ENCODE measurements at regions not wholly inside any gene's neighbourhood (a gene's known extent, or its start where the extent isn't known, plus 50 kb on each side); places are given as distances from the start of the nearest gene placed in this dataset.

GRCh38 chr22:34904486-34904885 lies 161.5 kb upstream of the ISX start:
- Histone ChIP-seq H3K27ac (no peak overlapping the region), H3K4me1 (replicated peaks in 1 of 2) (no peaks in the 10 kb centered on the region), H3K4me3 (no peak overlapping the region)
- ATAC-seq (replicated peaks in 6 of 8) = no peak
- in situ Hi-C loops (cut with MboI; ENCODE audit: low pct_unique_long_range_greater_than_20kb in 2 of 9, low sequenced_read_pairs in 9 of 9, unreplicated experiment in 9 of 9) = no loop called here
- WGBS, 10 experiments = 0 to 100% (median 48%) methylated on average over 1 of the region's 1 CpG; no CpG with 5 or more reads in 4 of the 10 experiments

- ATAC-seq (replicated peaks in 6 of 8) = no peak
- WGBS, 10 experiments = 57 to 100% (median 80%) methylated on average over 1 to 2 of the region's 3 CpGs; no CpG with 5 or more reads in 4 of the 10 experiments
- no peak overlapping the region for H3K27ac ChIP-seq
- in situ Hi-C loops (cut with MboI; ENCODE audit: low pct_unique_long_range_greater_than_20kb in 2 of 9, low sequenced_read_pairs in 9 of 9, unreplicated experiment in 9 of 9) = no loop called here
- no peak overlapping the region for H3K4me3 ChIP-seq
- no peaks in the 10 kb centered on the region for H3K4me1 ChIP-seq (replicated peaks in 1 of 2)
These were observed 152.1 kb upstream of the ISX start for GRCh38 chr22:34913826-34914225.

GRCh38 chr22:34914846-34915245 lies 151.1 kb upstream of the ISX start:
- Histone ChIP-seq H3K27ac (no peak overlapping the region), H3K4me3 (no peak overlapping the region), H3K4me1 (replicated peaks in 1 of 2) (no peaks in the 10 kb centered on the region)
- in situ Hi-C loops (cut with MboI; ENCODE audit: low pct_unique_long_range_greater_than_20kb in 2 of 9, low sequenced_read_pairs in 9 of 9, unreplicated experiment in 9 of 9) = no loop called here
- ATAC-seq (replicated peaks in 6 of 8) = no peak
- WGBS, 10 experiments = 0 to 100% (median 89%) methylated on average over 1 to 3 of the region's 3 CpGs; no CpG with 5 or more reads in 3 of the 10 experiments

GRCh38 chr22:34917239-34917638 lies 148.7 kb upstream of the ISX start:
- no peak for ATAC-seq (replicated peaks in 6 of 8)
- no peaks in the 10 kb centered on the region for H3K4me1 ChIP-seq (replicated peaks in 1 of 2)
- no peak overlapping the region for H3K4me3 ChIP-seq
- in situ Hi-C loops (cut with MboI; ENCODE audit: low pct_unique_long_range_greater_than_20kb in 2 of 9, low sequenced_read_pairs in 9 of 9, unreplicated experiment in 9 of 9) = no loop called here
- H3K27ac ChIP-seq = no peak overlapping the region
- 0 to 100% (median 76%) methylated on average over 1 to 5 of the region's 5 CpGs; no CpG with 5 or more reads in 2 of the 10 experiments for WGBS, 10 experiments

- Histone ChIP-seq H3K4me1 (replicated peaks in 1 of 2) (peaks cover 6 to 7% of the 10 kb centered on the region in 2 donors), H3K27ac (no peak overlapping the region), H3K4me3 (no peak overlapping the region)
- ATAC-seq (replicated peaks in 6 of 8) = no peak
- 0 to 92% (median 76%) methylated on average over 2 to 4 of the region's 4 CpGs for WGBS, 10 experiments
- in situ Hi-C loops (cut with MboI; ENCODE audit: low pct_unique_long_range_greater_than_20kb in 2 of 9, low sequenced_read_pairs in 9 of 9, unreplicated experiment in 9 of 9) = no loop called here
These were observed 134.9 kb upstream of the ISX start for GRCh38 chr22:34931026-34931425.

GRCh38 chr22:34934261-34934660 lies 131.7 kb upstream of the ISX start:
- in situ Hi-C loops (cut with MboI; ENCODE audit: low pct_unique_long_range_greater_than_20kb in 2 of 9, low sequenced_read_pairs in 9 of 9, unreplicated experiment in 9 of 9) = no loop called here
- Histone ChIP-seq H3K27ac (no peak overlapping the region), H3K4me3 (no peak overlapping the region), H3K4me1 (replicated peaks in 1 of 2) (peaks cover 6 to 7% of the 10 kb centered on the region in 2 donors)
- WGBS, 10 experiments = 10 to 85% (median 53%) methylated on average over 2 to 5 of the region's 5 CpGs; no CpG with 5 or more reads in 2 of the 10 experiments
- ATAC-seq (replicated peaks in 6 of 8) = peak in 2 of 8 experiments; percentile 15 to 29

GRCh38 chr22:34943830-34944229 lies 122.1 kb upstream of the ISX start:
- WGBS, 10 experiments = 0 to 81% methylated on average over 1 to 2 of the region's 2 CpGs; no CpG with 5 or more reads in 8 of the 10 experiments

GRCh38 chr22:34946339-34946985 lies 119.5 kb upstream of the ISX start:
- in situ Hi-C loops (cut with MboI; ENCODE audit: low pct_unique_long_range_greater_than_20kb in 2 of 9, low sequenced_read_pairs in 9 of 9, unreplicated experiment in 9 of 9) = no loop called here
- 0 to 93% (median 77%) methylated on average over 1 to 5 of the region's 5 CpGs; no CpG with 5 or more reads in 4 of the 10 experiments for WGBS, 10 experiments
- no peak overlapping the region for H3K4me3 ChIP-seq
- H3K4me1 ChIP-seq (replicated peaks in 1 of 2) = peaks cover 5 to 13% of the 10 kb centered on the region in 2 donors
- no peak overlapping the region for H3K27ac ChIP-seq
- ATAC-seq (replicated peaks in 6 of 8) = no peak

More at GRCh38 chr22:34943830-34944229, 122.1 kb upstream of the ISX start:
- no peaks in the 10 kb centered on the region for H3K4me1 ChIP-seq (replicated peaks in 1 of 2)
- no peak overlapping the region for H3K4me3 ChIP-seq
- in situ Hi-C loops (cut with MboI; ENCODE audit: low pct_unique_long_range_greater_than_20kb in 2 of 9, low sequenced_read_pairs in 9 of 9, unreplicated experiment in 9 of 9) = no loop called here
- no peak overlapping the region for H3K27ac ChIP-seq
- ATAC-seq (replicated peaks in 6 of 8) = no peak

- H3K4me3 ChIP-seq = no peak overlapping the region
- no peak overlapping the region for H3K27ac ChIP-seq
- WGBS, 10 experiments = 0 to 46% (median 12%) methylated on average over 1 to 4 of the region's 4 CpGs; no CpG with 5 or more reads in 2 of the 10 experiments
- H3K4me1 ChIP-seq (replicated peaks in 1 of 2) = peaks cover 5 to 13% of the 10 kb centered on the region in 2 donors
- ATAC-seq (replicated peaks in 6 of 8) = peak; percentile 31 to 96 (median 79)
- in situ Hi-C loops (cut with MboI; ENCODE audit: low pct_unique_long_range_greater_than_20kb in 2 of 9, low sequenced_read_pairs in 9 of 9, unreplicated experiment in 9 of 9) = no loop called here
These were observed 115.5 kb upstream of the ISX start for GRCh38 chr22:34950489-34950888.

- 13 to 100% (median 76%) methylated on average over 1 to 3 of the region's 3 CpGs; no CpG with 5 or more reads in 2 of the 10 experiments for WGBS, 10 experiments
- Histone ChIP-seq H3K27ac (no peak overlapping the region), H3K4me3 (no peak overlapping the region), H3K4me1 (replicated peaks in 1 of 2) (peaks cover 5 to 13% of the 10 kb centered on the region in 2 donors)
- no peak for ATAC-seq (replicated peaks in 6 of 8)
- in situ Hi-C loops (cut with MboI; ENCODE audit: low pct_unique_long_range_greater_than_20kb in 2 of 9, low sequenced_read_pairs in 9 of 9, unreplicated experiment in 9 of 9) = no loop called here
These were observed 114.7 kb upstream of the ISX start for GRCh38 chr22:34951212-34951611.

GRCh38 chr22:34960005-34960404 lies 106.0 kb upstream of the ISX start:
- in situ Hi-C loops (cut with MboI; ENCODE audit: low pct_unique_long_range_greater_than_20kb in 2 of 9, low sequenced_read_pairs in 9 of 9, unreplicated experiment in 9 of 9) = no loop called here
- no peaks in the 10 kb centered on the region for H3K4me1 ChIP-seq (replicated peaks in 1 of 2)
- no peak overlapping the region for H3K27ac ChIP-seq
- no peak for ATAC-seq (replicated peaks in 6 of 8)
- 0 to 35% (median 27%) methylated on average over 1 to 5 of the region's 5 CpGs for WGBS, 10 experiments
- H3K4me3 ChIP-seq = no peak overlapping the region

- WGBS, 10 experiments = 0 to 100% (median 79%) methylated on average over 1 to 3 of the region's 4 CpGs; no CpG with 5 or more reads in 3 of the 10 experiments
- Histone ChIP-seq H3K4me3 (no peak overlapping the region), H3K27ac (no peak overlapping the region), H3K4me1 (replicated peaks in 1 of 2) (no peaks in the 10 kb centered on the region)
- no peak for ATAC-seq (replicated peaks in 6 of 8)
- in situ Hi-C loops (cut with MboI; ENCODE audit: low pct_unique_long_range_greater_than_20kb in 2 of 9, low sequenced_read_pairs in 9 of 9, unreplicated experiment in 9 of 9) = no loop called here
These were observed 98.9 kb upstream of the ISX start for GRCh38 chr22:34966980-34967565.

GRCh38 chr22:34969001-34969790 lies 96.8 kb upstream of the ISX start:
- Histone ChIP-seq H3K4me3 (no peak overlapping the region), H3K27ac (no peak overlapping the region), H3K4me1 (replicated peaks in 1 of 2) (no peaks in the 10 kb centered on the region)
- in situ Hi-C loops (cut with MboI; ENCODE audit: low pct_unique_long_range_greater_than_20kb in 2 of 9, low sequenced_read_pairs in 9 of 9, unreplicated experiment in 9 of 9) = no loop called here
- ATAC-seq (replicated peaks in 6 of 8) = no peak
- 15 to 97% (median 72%) methylated on average over 1 to 15 of the region's 15 CpGs for WGBS, 10 experiments
